ENCODE measurements at regions not wholly inside any gene's neighbourhood (a gene's known extent, or its start where the extent isn't known, plus 50 kb on each side); places are given as distances from the start of the nearest gene placed in this dataset.
"Not testable (repeated sequence)": the region's sequence is repeated elsewhere in the genome, so short reads cannot be mapped to it uniquely, and the experiment has no call there.

DNA sequence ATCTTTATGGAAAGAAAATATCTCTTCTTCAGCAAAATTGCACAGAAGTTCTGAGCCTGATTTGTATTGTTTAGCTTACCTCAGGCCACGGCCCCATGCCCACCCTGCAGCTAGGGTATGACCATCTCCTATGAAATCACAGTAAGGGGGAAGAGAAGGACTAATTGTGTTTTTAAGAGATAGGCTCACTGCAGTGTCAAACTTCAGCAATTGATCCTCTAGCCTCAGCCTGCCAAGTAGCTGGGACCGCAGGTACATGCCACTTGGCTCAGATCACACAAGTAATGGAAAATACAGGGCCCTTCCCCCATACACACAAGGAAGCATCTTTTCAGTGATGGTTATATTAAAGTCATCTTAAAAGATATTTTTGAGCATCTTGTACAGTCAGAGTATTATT is 60.0 kb downstream of the DMAC1 start:
- DNase-seq = no peak

DNA sequence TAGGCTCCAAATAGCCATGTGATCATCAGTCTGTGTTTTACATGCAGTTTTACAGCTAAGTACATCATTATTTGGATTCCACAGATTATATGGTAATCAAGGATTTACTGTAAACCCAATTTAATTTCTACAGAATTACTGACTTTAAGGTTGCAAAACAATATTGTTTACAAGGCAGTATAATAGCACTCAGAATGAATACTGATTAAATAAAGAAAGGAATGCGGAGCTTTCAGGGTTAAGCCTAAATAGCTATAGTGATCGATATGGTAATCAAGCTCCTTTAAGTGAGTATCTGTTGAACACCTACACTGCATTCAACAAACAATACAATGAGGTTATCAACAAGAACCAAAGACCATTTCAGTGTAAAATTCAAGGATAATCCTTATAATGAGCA is 64.3 kb downstream of the DMAC1 start:
- no peak for DNase-seq

DNA sequence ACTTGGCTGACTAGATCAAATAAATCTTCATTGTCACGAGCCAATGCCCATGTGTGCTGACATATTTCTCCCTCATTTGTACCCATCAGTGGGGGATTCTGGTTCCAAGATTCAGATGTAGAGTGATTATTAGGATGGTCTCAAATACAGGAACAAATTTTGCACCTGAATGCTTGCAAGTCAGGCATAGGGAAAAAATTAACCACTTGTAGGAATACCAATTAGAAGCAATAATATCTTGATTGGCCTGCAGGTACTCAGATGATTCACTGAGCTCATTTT is 69.5 kb downstream of the DMAC1 start:
- no peak for DNase-seq

DNA sequence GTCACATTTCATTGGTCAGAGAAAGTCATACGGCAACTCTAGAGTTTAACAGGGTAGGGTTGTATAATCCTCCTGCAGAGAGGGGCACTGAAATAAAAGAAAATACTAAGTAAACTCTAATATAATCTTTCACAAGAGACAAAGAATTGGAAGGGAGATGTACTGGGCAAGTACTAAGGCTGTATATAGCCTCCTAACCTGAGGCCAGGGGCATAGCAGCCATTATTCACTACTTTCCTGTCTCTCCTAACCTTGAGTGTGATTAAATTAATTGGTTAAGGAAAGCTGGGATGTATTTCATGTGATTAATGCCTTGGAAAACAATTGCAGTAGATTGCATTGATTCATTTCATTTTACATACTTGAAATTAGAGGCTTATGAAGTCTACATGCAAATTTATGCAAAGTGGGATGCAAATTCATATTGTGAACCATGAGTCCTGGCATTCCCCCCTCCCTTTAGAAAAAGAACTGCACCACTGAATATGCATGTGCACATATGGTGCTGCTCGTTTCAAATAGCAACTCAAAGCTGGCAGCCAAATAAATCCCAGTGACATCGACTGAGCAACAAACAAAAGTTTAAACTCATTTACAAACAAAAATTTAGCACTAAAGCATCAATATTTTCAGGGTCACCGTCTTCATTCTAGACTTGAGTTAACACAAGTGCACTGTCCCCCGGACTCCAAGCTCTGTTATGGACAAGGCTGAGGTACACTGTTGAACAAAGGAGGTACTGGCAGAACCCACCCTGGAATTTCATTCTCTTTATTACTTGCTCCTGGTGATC is 70.0 kb downstream of the DMAC1 start:
- no peak for DNase-seq

DNA sequence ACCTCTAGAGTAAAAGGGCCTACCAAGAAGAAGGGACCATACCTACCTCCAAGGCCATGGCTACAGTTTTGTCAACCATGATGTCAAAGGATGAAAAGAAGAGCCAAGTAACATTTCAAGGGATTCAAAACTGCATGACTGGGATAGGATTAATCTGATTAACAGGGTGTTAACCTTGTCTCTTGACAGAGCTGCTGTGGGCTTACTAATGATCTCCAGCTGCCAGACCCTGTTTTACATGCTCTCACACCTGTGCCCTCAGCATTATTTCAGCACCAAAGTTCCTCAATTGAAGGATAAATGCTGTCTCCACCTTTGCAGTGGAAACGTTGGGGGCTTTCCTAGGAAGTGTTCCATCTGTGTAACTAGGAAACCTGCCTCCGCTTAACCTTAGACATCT is 78.3 kb downstream of the DMAC1 start:
- DNase-seq = no peak

DNA sequence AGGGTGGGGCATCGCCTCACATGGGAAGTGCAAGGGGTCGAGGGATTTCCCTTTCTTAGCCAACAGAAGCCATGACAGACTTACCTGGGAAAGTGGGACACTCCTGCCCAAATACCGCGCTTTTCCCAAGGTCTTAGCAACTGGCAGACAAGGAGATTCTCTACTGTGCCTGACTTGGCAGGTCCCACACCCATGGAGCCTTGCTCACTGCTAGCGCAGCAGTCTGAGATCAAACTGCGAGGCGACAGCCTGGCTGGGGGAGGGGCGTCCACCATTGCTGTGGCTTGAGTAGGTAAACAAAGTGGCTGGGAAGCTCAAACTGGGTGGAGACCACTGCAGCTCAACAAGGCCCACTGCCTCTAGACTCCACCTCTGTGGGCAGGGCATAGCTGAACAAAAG is 86.5 kb downstream of the DMAC1 start:
- DNase-seq = not testable (repeated sequence)

DNA sequence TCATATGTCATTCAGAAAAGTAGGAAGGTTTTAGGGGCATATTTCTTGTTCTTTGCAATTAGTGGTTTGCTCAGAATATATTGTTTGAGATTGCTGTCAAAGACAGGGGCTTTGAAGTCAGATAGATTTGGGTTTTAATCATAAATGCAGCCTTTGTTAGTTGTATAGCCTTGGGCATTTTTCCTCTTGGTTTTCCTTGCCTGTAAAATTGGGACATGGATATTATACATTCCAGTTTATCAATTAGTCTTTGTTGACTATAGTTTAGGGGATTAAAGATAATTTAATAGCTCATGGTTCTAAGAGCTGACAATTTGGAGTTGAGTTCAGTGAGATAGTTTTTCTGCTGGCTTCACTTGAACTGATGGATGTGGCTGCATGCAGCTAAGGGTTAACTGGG is 88.9 kb downstream of the DMAC1 start:
- no peak for DNase-seq

DNA sequence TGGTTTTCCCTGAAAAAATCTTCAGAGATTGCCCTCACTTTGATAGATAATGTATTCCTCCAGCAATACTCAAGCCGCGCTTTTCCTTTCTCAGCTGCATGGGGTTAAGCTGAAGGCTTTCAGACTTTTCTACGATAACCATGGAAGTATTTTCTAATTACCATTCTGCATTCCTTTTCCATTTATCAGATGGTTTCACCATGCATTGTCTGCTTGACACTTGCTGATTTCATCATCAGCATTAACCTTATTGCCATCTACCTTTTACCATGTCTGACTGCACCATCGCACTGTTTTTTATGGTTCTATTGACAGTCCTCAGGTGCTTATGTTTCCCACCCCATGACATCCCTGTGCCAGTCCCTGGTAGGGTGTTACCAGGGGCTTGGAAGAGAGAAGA is 91.6 kb downstream of the DMAC1 start:
- DNase-seq = no peak

DNA sequence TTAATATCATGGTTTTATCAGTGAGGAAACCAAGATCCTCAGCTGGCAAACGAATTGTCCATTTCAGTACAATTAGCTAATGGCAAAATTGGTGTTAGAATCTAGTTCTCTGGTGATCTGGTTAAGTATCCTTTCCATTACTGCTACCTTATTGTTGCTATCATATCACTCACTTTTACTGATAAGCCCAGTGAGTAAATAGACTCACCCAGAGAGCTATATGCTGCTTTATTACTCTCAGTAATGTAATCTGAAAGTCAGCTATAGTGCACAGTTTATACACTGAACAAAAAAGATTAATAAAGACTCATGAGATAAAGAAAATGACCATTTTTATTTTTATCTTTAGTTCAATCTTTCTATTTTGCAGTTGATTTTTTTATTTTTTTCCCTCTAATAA is 95.0 kb downstream of the DMAC1 start:
- no peak for DNase-seq

DNA sequence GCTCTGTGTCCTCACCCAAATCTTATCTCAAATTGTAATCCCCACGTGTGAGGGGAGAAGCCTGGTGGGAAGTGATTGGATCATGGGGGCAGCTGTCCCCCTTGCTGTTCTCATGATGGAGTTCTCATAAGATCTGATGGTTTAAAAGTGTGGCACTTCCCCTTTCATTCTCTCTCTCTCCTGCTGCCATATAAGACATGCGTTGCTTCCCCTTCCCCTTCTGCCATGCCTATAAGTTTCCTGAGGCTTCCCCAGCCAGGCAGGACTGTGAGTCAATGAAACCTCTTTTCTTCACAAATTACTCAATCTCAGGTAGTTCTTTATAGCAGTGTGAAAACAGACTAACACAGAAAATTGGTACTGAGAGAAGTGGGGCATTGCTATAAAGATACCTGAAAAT is 107.7 kb downstream of the DMAC1 start:
- DNase-seq = no peak

DNA sequence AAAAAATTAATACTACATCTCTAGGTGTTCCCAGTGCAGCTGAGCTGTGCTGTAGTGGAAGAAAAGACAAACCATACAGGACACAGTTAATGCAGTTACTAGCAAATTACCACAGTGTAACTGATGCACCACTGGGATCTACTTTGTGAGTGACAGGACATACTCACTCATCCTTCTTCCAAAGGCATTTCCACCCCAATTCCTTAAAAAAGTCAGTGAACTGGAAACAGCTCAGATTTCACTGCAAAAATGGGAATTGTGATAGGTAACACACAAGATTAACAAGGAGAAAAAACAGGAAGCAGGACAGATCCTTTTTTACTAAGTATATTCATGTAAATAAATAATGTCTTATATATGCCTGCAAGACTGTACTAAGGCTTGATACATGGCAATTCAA is 109.6 kb downstream of the DMAC1 start:
- DNase-seq = no peak

DNA sequence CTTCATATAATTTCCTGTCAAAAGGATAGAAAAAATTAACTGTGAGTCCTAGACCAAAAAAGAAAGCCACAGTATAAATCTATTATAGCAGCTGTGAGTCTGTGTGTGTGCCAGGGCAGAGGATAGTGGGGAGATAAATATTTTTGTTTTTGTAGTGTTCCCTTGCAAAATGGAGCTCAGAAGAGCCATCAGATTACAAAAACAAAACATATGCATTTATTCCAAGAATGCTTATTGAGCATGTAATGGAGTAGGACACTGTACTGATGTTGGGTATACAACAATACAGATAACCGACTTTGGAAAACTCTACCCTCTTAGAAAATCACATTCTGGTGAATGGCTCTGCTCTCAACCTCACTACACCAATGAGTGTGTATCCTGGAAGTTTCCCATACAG is 111.0 kb downstream of the DMAC1 start:
- DNase-seq = no peak

DNA sequence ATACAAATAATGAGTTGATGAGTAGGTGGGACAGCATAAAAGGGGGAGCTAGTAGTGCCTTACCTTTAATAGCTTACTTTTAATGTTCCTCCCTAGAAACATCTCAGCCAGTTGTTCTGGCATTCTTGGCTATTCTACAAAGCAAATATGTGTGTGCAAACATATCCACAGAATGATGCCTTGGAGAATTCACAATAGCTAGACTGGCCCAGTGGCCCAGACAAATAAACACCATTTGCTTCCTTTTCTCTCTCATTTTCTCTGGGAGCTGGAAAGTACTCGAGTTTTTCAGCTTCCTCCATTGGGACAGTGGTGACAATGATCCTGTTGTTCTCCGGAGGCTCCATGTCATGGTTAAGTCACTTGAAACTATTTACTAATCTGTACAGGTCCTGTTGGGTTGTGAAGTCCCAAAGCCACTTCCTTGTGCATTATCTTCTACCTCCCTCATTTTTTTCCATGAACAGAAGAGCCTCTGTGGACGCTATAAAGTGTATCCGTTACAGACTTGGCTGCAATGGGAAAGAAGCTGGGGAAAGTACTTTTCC is 122.9 kb downstream of the DMAC1 start:
- no peak for DNase-seq

DNA sequence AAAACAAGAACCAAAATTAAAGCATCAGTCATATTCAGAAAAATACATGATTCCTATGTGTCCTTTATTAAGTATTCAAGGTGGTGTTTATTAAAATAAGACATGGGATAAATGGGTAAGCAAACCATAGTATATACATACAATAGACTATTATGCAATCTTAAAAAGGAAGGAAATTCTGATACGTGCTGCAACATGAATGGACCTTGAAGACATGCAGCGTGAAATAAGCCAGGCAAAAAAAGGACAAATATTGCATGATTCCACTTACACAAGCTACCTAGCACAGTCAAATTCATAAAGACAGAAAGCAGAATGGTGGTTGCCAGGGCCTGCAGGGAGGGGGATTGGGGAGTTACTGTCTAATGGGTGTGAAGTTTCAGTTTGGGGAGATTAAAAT is 127.7 kb downstream of the DMAC1 start:
- no peak for DNase-seq

DNA sequence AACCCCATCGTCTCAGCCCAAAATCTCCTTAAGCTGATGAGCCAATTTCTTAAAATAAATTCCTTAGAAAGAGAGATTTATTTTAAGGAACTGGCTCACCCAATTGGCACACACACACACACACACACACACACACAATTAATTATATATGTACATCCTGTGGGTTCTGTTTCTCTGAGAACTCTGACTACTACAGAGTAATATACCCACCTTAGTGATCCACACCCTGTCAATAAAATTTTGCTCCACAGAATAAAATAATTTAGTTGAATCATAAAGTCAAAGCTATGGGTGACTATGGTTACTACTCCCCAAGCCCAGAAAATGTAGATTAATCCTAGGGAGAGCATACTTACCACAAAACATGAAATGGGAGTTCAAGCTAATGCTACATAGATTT is 131.0 kb downstream of the DMAC1 start:
- DNase-seq = no peak

DNA sequence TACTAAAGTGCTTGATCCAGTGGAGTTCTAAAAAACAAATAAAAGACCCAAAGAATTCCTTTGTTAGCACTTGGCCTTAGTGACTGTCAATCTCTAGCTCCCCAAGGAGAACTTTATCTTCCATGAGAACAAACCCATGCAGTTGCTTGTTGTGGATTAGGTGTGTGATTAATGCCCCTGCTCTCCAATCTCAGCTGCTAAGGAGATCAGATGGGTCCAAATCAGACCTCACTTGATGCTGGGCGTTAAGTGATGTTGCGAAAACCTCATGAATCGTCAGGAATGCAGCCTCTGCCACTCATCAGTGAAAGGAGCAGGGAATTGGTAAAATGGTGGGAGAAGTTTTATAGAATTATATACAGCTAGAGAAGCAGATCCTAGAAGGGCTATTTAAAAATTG is 133.7 kb downstream of the DMAC1 start:
- no peak for DNase-seq

DNA sequence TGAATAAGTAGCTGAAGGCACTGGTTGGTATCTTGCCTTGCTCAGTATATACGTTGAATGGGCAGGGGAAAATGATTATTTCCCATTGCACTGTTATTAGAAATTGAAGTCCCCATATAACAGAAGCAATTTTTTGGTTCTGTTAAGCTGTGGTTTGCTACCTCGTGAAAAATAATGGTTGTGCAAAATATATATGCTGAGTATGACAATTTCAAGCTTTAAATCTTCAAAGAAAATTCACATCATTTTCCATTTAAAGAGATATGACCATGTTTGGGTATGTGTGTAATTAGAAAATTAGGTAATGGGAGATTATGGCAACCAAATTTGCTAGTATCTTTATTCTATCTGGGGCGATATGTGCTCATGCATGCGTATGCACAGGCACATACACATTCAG is 139.8 kb downstream of the DMAC1 start:
- no peak for DNase-seq

DNA sequence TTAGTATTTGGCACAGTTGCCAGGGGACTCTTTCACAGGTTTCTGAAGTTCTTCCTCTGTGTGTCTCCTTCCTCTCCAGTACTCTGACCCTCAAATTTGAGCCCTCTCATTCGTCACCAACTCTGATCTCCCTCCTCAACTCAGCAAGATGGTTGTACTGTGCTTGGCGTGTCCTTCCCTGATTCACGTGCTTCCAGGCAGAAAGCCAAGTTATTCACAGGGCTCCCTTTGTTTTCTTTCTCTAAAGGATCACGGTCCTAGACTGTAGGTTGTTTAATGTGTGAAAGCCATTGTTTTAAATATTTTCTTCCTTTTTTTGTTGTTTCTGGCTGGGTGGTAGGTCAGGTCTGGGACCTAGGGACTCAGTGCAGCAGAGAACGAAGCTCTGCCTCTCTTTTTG is 142.9 kb downstream of the DMAC1 start:
- DNase-seq = no peak

DNA sequence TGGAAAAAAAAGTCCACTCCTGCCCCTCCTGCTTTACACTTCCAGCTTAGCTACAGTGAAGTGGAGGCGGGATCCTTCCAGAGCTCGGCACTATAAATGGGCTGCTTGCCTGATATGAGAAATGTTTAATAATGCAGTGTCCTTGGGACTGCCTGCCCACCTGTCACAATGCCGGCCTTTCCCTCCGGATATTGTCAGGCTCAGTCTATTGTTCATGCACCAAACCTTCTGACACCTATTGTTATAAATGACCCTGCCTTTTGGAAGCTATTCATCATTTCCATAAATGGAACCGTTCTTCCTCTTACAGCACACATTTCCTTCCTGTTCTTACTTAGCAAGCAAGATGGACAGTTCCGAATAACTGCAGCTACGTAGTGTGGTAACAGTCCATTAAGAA is 146.3 kb downstream of the DMAC1 start:
- no peak for DNase-seq

DNA sequence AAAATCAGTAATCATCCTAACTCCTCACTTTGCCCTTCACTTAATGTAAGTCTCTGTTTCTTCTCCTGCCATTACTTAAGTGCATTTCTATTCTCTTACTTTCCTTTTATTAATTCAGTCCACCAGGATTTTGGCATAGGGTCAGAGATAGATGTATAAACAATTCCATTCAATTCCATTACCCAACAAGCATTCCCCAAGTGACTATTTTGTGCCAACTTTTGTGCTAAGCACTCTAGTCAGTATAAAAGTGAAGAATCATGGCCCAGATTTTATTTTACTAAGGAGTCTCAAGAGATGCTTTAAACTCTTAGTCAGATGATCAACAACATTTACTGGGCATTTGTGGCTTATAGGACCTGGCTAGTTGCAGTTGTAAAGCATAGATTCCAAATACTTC is 159.3 kb downstream of the DMAC1 start:
- DNase-seq = no peak

DNA sequence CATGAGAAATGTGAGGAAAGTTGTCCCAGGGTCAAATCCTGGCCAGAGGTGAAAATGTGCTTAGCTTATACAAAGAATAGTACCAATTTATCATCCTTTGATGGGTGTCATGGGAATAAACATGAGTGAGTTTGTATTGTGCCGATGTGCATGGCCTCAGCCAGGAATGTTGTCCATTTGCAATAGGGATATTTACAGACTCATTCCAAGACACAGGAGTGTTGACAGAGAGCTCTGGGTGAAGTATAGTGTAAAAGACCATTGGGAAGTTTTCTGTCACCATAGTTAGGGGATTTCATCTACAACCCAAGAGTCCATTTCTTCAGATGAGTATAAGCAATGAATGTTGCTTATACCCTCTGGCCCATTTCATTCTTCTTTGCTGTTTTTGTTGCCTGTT is 160.1 kb downstream of the DMAC1 start:
- DNase-seq = no peak

DNA sequence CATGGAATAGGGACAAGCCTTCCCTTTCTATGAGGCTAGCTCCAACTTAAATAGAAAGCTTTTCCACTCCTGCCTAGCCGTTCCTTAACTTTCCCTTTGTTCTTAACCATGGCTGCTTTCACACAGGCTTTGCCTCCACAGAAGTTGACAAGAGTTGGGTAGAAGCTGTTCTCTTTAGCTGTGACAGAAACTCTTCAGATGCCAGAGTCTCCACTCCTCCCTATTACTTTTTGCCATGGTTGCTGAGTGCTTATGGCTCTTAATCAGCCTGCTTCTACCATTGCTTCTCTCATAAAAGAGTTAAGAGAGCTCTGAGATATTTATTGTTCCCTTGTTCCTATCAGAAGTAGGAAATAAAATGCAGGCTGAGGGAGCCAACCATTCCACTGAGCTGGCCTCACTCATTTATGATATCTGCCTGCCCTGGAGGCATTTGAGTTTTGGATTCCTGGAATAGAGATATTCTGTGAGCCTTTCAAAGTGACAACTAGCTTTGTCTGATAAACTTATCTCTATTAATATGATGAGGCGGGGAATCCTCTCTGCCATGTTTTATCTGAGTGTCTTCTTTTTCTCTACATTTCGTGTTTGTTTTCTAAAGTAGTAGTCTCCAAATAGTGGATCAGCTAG is 162.6 kb downstream of the DMAC1 start:
- DNase-seq = no peak

DNA sequence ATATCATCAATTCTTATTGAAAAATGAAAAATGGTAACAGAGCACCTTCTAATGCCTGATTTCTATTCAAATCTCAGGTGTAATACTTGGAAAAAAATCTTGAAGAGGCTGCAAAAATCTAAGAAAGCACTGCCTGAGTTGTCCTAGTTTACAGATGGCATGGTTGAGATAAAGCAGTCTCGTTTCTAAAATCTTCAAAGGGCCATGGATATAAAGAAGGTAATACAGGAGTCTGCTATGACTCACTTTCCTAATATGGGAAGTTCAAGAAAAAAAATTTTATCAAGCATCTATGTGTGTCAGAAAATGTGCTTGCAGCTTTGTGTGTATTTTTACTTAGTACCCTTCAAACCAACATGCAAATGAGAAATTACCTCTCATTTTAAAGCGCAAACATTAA is 163.3 kb downstream of the DMAC1 start:
- no peak for DNase-seq

DNA sequence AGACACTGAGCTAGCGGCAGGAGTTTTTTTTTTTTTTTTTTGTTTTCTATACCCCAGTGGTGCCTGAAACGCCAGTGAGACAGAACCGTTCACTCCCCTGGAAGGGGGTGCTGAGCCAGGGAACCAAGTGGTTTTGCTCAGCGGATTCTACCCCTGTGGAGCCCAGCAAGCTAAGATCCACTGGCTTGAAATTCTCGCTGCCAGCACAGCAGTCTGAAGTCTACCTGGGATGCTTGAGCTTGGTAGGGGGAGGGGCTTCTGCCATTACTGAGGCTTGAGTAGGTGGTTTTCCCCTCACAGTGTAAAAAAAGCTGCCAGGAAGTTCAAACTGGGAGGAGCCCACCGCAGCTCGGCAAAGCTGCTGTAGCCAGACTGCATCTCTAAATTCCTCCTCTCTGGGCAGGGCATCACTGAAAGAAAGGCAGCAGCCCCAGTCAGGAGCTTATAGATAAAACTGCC is 173.0 kb downstream of the DMAC1 start:
- peak; percentile 73 for DNase-seq

DNA sequence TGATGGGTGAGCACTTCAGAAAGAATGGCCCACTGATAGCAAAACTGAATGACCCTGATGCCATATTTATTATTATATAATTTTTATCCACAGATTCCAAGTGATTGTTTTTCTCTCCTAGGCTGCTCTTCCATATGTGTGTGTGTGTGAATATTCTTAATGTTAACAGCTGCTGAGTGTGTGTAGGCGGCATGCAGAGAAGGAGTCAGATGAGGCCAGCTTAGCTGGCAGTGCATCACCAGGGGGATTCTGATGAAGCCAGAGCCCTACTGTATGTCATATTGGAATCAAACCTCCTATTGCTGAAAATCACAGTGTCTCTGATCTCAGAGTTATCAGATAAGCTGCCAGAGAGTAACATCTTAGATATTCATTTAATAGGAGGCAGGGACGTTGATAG is 177.1 kb downstream of the DMAC1 start:
- no peak for DNase-seq
